Sigmoid colon (tissue), 4 donors: ENCODE measurements at regions not wholly inside any gene's neighbourhood (a gene's known extent, or its start where the extent isn't known, plus 50 kb on each side); places are given as distances from the start of the nearest gene placed in this dataset.

ENCODE experiments used
- CTCF ChIP-seq, 4 experiments: fragments of 450-650 bp in 3 of 4; fragments of 200-600 bp in 1 of 4; IDR thresholded peaks; one replicate each; pipeline ENCODE4 v1.5.1; 2016 to 2019; ENCODE audit warnings: antibody characterized with exemption in 4 of 4, mild to moderate bottlenecking in 3 of 4, moderate library complexity in 2 of 4
- EP300 ChIP-seq, 4 donors: sonication (generic); formaldehyde crosslinking; IDR thresholded peaks; one replicate each; pipeline ENCODE4 v1.6.1; 2017; ENCODE audit warnings: antibody characterized with exemption in 4 of 4
- POLR2A ChIP-seq, 2 donors: fragments of 450-650 bp; IDR thresholded peaks; one replicate each; pipeline ENCODE4 v1.6.1; 2016; ENCODE audit warnings: antibody characterized with exemption in 2 of 2, mild to moderate bottlenecking in 2 of 2, moderate library complexity in 2 of 2
- POLR2AphosphoS5 ChIP-seq, 4 donors: sonication (generic); formaldehyde crosslinking; IDR thresholded peaks; one replicate each; pipeline ENCODE4 v1.6.1; 2017; ENCODE audit warnings: antibody characterized with exemption in 4 of 4

GRCh38 chr5:98319299-98320011, 454.0 kb upstream of the RGMB start:
- TF ChIP-seq EP300 (IDR thresholded peaks at IDR 0.05) (no peak), POLR2A (IDR thresholded peaks at IDR 0.05) (no peak), CTCF (IDR thresholded peaks at IDR 0.05) (no peak), POLR2AphosphoS5 (IDR thresholded peaks at IDR 0.05) (no peak)
